SK-N-SH (cell line): ENCODE measurements at regions not wholly inside any gene's neighbourhood (a gene's known extent, or its start where the extent isn't known, plus 50 kb on each side); places are given as distances from the start of the nearest gene placed in this dataset.

Experiments used
- CTCF ChIA-PET: fragments of 300-600, 350-600 bp; formaldehyde crosslinking; extraction: SDS; loops from one replicate; lab custom pipeline; 2021; lab: Yijun Ruan, JAX
- POLR2A ChIA-PET: fragments of 350-600 bp; sonication (Branson Sonifier 250); formaldehyde crosslinking; extraction: SDS; loops from one replicate; lab custom pipeline; 2020; ENCODE audit warnings: antibody characterized with exemption, inconsistent platforms; lab: Yijun Ruan, JAX
- DNase-seq: peaks from one replicate; pipeline ENCODE4 v3.0.0; 2012
- H2AFZ ChIP-seq: fragments of 200-600 bp; sonication (generic); 2 replicates; pipeline ENCODE4 v1.8.1; 2016; ENCODE audit warnings: antibody characterized with exemption, mild to moderate bottlenecking, low read depth
- H3F3A ChIP-seq: fragments of 200-600 bp; sonication (generic); replicated peaks from 2 replicates; pipeline ENCODE3; 2016; ENCODE audit warnings: antibody characterized with exemption, mild to moderate bottlenecking; ENCODE audit not compliant: insufficient read depth
- H3K27ac ChIP-seq, 2 experiments: fragments of 200-500 bp in 1 of 2; fragments of 200-600 bp in 1 of 2; sonication (Bioruptor generic) in 1 of 2; sonication (generic), shearing (Covaris generic) in 1 of 2; 2 replicates each; pipeline versions ENCODE4 v1.5.1 to v1.6.1; 2014 to 2016; ENCODE audit warnings: low read depth in 2 of 2, inconsistent platforms in 1 of 2, low read length in 1 of 2, mild to moderate bottlenecking in 1 of 2, mixed read lengths in 1 of 2
- H3K27me3 ChIP-seq: fragments of 200-600 bp; sonication (generic), shearing (Covaris generic); 2 replicates; pipeline ENCODE4 v1.6.1; 2016; ENCODE audit warnings: mixed run types; ENCODE audit not compliant: insufficient read depth
- H3K36me3 ChIP-seq, 2 experiments: fragments of 200-500 bp in 1 of 2; fragments of 200-600 bp in 1 of 2; sonication (Bioruptor generic) in 1 of 2; sonication (generic) in 1 of 2; replicated peaks in 1 of 2; 2 replicates each; pipeline versions ENCODE3 to v1.5.1; 2014 to 2016; ENCODE audit warnings: low read length in 1 of 2, mild to moderate bottlenecking in 1 of 2; ENCODE audit not compliant: insufficient read depth in 2 of 2, control insufficient read depth in 1 of 2
- H3K4me1 ChIP-seq, 2 experiments: fragments of 200-500 bp in 1 of 2; fragments of 200-600 bp in 1 of 2; sonication (Bioruptor generic) in 1 of 2; sonication (generic), shearing (Covaris generic) in 1 of 2; 2 replicates each; pipeline versions ENCODE4 v1.5.1 to v1.6.1; 2014 to 2016; ENCODE audit warnings: low read depth in 1 of 2, low read length in 1 of 2, mixed run types in 1 of 2; ENCODE audit not compliant: insufficient read depth in 2 of 2, control insufficient read depth in 1 of 2
- H3K4me2 ChIP-seq: fragments of 200-600 bp; sonication (generic), shearing (Covaris generic); 2 replicates; pipeline ENCODE4 v1.6.1; 2017; ENCODE audit warnings: mixed run types
- H3K4me3 ChIP-seq, 2 experiments: fragments of 200-500 bp in 1 of 2; fragments of 200-600 bp in 1 of 2; sonication (Bioruptor generic) in 1 of 2; sonication (generic), shearing (Covaris generic) in 1 of 2; 2 replicates each; pipeline versions ENCODE4 v1.5.1 to v1.8.1; 2014 to 2016; ENCODE audit warnings: low read depth in 2 of 2, inconsistent platforms in 1 of 2, low read length in 1 of 2, mild to moderate bottlenecking in 1 of 2, mixed read lengths in 1 of 2, moderate library complexity in 1 of 2
- H3K79me2 ChIP-seq: fragments of 200-600 bp; sonication (generic); 2 replicates; pipeline ENCODE4 v1.8.1; 2017; ENCODE audit warnings: mild to moderate bottlenecking; ENCODE audit not compliant: insufficient read depth
- H3K9ac ChIP-seq: fragments of 200-600 bp; sonication (generic); 2 replicates; pipeline ENCODE4 v1.6.1; 2017; ENCODE audit warnings: mixed run types
- H3K9me2 ChIP-seq: fragments of 200-600 bp; sonication (generic); 2 replicates; pipeline ENCODE4 v1.6.1; 2017; ENCODE audit warnings: mixed run types
- H3K9me3 ChIP-seq: fragments of 200-600 bp; sonication (generic); 2 replicates; pipeline ENCODE4 v1.6.1; 2017; ENCODE audit warnings: mixed run types, mild to moderate bottlenecking, moderate library complexity
- H4K20me1 ChIP-seq: fragments of 200-600 bp; sonication (generic); 2 replicates; pipeline ENCODE4 v1.6.1; 2017; ENCODE audit warnings: mild to moderate bottlenecking, mixed run types; ENCODE audit not compliant: insufficient read depth
- CHD2 ChIP-seq: fragments of 150-350 bp; IDR thresholded peaks from 2 replicates; pipeline ENCODE4 v1.6.1; 2018; ENCODE audit warnings: low read length; ENCODE audit not compliant: partially characterized antibody
- EP300 ChIP-seq, 2 experiments: IDR thresholded peaks; 2 replicates each; pipeline versions ENCODE4 v1.4.0 to v1.6.1; 2012; ENCODE audit warnings: borderline replicate concordance in 1 of 2, low read depth in 1 of 2, low read length in 1 of 2
- EZH2phosphoT487 ChIP-seq: fragments of 200-600 bp; sonication (generic); IDR thresholded peaks from 2 replicates; pipeline ENCODE4 v1.6.1; 2017; ENCODE audit warnings: low read depth, mixed run types, mild to moderate bottlenecking, antibody characterized with exemption, moderate library complexity, borderline replicate concordance
- FOXJ3 ChIP-seq: sonication (generic); formaldehyde crosslinking; IDR thresholded peaks from 2 replicates; pipeline ENCODE4 v1.5.1; 2020; ENCODE audit warnings: mild to moderate bottlenecking, missing genetic modification reagents
- FOXM1 ChIP-seq: IDR thresholded peaks from 2 replicates; pipeline ENCODE4 v1.4.0; 2012; ENCODE audit warnings: low read depth, mild to moderate bottlenecking
- GABPA ChIP-seq: IDR thresholded peaks from 2 replicates; pipeline ENCODE4 v1.4.0; 2012; ENCODE audit warnings: low read depth, mild to moderate bottlenecking
- MEF2A ChIP-seq: IDR thresholded peaks from 2 replicates; pipeline ENCODE4 v1.4.0; 2012; ENCODE audit warnings: low read depth, borderline replicate concordance
- MXI1 ChIP-seq: IDR thresholded peaks from 2 replicates; pipeline ENCODE4 v1.6.1; 2012; ENCODE audit warnings: mild to moderate bottlenecking, low read depth, low read length, improper control_type of control experiment
- NRF1 ChIP-seq: IDR thresholded peaks from 2 replicates; pipeline ENCODE4 v1.6.1; 2012; ENCODE audit warnings: low read depth, mild to moderate bottlenecking, low read length
- RCOR1 ChIP-seq: fragments of 150-350 bp; IDR thresholded peaks from 2 replicates; pipeline ENCODE4 v1.6.1; 2017; ENCODE audit warnings: antibody characterized with exemption, low read length
- SIN3A ChIP-seq: IDR thresholded peaks from 2 replicates; pipeline ENCODE4 v1.6.1; 2012; ENCODE audit warnings: low read depth, mild to moderate bottlenecking, low read length, moderate library complexity, borderline replicate concordance
- TAF1 ChIP-seq: IDR thresholded peaks from 2 replicates; pipeline ENCODE4 v1.6.1; 2012; ENCODE audit warnings: low read depth, mild to moderate bottlenecking, low read length, moderate library complexity, borderline replicate concordance
- TCF12 ChIP-seq: IDR thresholded peaks from 2 replicates; pipeline ENCODE4 v1.4.0; 2012
- TEAD4 ChIP-seq: IDR thresholded peaks from 2 replicates; pipeline ENCODE4 v1.4.0; 2012; ENCODE audit warnings: mild to moderate bottlenecking, borderline replicate concordance; ENCODE audit not compliant: insufficient read depth
- WGBS: methylation state at CpG from one replicate; pipeline ENCODE4 v1.1.6; 2017; ENCODE audit warnings: low lambda C conversion rate; 5-methylcytosine and 5-hydroxymethylcytosine counted together
- TF ChIP-seq, protein P1 (sequence below): fragments of 150-350 bp; IDR thresholded peaks from 2 replicates; pipeline ENCODE4 v1.6.1; 2016; ENCODE audit warnings: mild to moderate bottlenecking, low read depth, low read length
- TF ChIP-seq, protein P2 (sequence below): fragments of 200-600 bp; sonication (generic); IDR thresholded peaks from 2 replicates; pipeline ENCODE4 v1.6.1; 2017; ENCODE audit warnings: antibody characterized with exemption, mild to moderate bottlenecking, moderate library complexity
- TF ChIP-seq, protein P3 (sequence below): fragments of 150-350 bp; IDR thresholded peaks from 2 replicates; pipeline ENCODE4 v1.6.1; 2017; ENCODE audit warnings: antibody characterized with exemption, low read length, low read depth, borderline replicate concordance
- TF ChIP-seq, protein P4 (sequence below): IDR thresholded peaks from 2 replicates; pipeline ENCODE4 v1.6.1; 2012; ENCODE audit warnings: mild to moderate bottlenecking, low read depth, low read length, moderate library complexity
- TF ChIP-seq, protein P5 (sequence below): IDR thresholded peaks from 2 replicates; pipeline ENCODE4 v1.4.0; 2012; ENCODE audit warnings: low read depth
- TF ChIP-seq, protein P6 (sequence below): IDR thresholded peaks from 2 replicates; pipeline ENCODE4; 2012

DNA sequence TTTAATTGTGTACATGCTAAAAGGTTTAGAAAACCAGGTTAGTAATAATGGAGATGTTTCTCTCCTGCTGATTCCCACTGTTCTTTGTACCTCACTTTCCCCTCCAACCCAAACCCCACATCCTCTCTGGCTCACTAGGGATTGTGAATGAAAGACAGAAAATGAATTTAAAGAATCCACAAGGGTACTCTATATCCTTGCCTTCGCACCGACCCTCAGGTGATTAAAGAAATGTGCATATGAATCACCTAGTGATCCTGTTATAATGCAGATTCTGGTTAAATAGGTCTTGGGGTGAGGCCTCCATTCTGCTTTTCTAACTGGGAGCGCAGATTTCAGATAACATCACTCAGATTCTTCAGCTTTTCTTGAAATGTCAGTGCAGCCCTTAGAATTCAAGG lies 84.3 kb upstream of the OTX2 start:
- Histone ChIP-seq H2AFZ (no peak overlapping the region), H3K4me1 (no peaks in the 10 kb centered on the region; a peak in 1 of 4 replicates), H3K36me3 (no peaks in the 10 kb centered on the region), H3K27ac (no peak overlapping the region), H3K27me3 (no peaks in the 10 kb centered on the region; the same call in 1 of the 2 replicates), H3K79me2 (no peaks in the 10 kb centered on the region), H3K4me2 (no peak overlapping the region), H3K4me3 (no peak overlapping the region), H3F3A (no peaks in the 10 kb centered on the region), H3K9ac (no peak overlapping the region), H3K9me3 (no peaks in the 10 kb centered on the region), H4K20me1 (no peaks in the 10 kb centered on the region), H3K9me2 (no peaks in the 10 kb centered on the region)
- CTCF ChIA-PET, result no interaction called here
- 6% methylated on average over 3 of the region's 3 CpGs for WGBS
- TF ChIP-seq GABPA (no peak), MEF2A (no peak), EZH2phosphoT487 (no peak), EP300 (IDR thresholded peaks at IDR 0.05; ENCODE audit: borderline replicate concordance in 1 of 2, low read depth in 1 of 2, low read length in 1 of 2) (no peak), NRF1 (no peak), MXI1 (no peak), TAF1 (no peak), RCOR1 (no peak), FOXM1 (no peak), TEAD4 (no peak), TCF12 (no peak), CHD2 (no peak), SIN3A (no peak), FOXJ3 (CRISPR knock-in tag) (no peak)
- TF ChIP-seq, protein P1, sequence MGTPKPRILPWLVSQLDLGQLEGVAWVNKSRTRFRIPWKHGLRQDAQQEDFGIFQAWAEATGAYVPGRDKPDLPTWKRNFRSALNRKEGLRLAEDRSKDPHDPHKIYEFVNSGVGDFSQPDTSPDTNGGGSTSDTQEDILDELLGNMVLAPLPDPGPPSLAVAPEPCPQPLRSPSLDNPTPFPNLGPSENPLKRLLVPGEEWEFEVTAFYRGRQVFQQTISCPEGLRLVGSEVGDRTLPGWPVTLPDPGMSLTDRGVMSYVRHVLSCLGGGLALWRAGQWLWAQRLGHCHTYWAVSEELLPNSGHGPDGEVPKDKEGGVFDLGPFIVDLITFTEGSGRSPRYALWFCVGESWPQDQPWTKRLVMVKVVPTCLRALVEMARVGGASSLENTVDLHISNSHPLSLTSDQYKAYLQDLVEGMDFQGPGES, result no peak
- TF ChIP-seq, protein P2, sequence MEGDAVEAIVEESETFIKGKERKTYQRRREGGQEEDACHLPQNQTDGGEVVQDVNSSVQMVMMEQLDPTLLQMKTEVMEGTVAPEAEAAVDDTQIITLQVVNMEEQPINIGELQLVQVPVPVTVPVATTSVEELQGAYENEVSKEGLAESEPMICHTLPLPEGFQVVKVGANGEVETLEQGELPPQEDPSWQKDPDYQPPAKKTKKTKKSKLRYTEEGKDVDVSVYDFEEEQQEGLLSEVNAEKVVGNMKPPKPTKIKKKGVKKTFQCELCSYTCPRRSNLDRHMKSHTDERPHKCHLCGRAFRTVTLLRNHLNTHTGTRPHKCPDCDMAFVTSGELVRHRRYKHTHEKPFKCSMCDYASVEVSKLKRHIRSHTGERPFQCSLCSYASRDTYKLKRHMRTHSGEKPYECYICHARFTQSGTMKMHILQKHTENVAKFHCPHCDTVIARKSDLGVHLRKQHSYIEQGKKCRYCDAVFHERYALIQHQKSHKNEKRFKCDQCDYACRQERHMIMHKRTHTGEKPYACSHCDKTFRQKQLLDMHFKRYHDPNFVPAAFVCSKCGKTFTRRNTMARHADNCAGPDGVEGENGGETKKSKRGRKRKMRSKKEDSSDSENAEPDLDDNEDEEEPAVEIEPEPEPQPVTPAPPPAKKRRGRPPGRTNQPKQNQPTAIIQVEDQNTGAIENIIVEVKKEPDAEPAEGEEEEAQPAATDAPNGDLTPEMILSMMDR, result no peak
- TF ChIP-seq, protein P3, sequence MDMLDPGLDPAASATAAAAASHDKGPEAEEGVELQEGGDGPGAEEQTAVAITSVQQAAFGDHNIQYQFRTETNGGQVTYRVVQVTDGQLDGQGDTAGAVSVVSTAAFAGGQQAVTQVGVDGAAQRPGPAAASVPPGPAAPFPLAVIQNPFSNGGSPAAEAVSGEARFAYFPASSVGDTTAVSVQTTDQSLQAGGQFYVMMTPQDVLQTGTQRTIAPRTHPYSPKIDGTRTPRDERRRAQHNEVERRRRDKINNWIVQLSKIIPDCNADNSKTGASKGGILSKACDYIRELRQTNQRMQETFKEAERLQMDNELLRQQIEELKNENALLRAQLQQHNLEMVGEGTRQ, result no peak
- TF ChIP-seq, protein P4, sequence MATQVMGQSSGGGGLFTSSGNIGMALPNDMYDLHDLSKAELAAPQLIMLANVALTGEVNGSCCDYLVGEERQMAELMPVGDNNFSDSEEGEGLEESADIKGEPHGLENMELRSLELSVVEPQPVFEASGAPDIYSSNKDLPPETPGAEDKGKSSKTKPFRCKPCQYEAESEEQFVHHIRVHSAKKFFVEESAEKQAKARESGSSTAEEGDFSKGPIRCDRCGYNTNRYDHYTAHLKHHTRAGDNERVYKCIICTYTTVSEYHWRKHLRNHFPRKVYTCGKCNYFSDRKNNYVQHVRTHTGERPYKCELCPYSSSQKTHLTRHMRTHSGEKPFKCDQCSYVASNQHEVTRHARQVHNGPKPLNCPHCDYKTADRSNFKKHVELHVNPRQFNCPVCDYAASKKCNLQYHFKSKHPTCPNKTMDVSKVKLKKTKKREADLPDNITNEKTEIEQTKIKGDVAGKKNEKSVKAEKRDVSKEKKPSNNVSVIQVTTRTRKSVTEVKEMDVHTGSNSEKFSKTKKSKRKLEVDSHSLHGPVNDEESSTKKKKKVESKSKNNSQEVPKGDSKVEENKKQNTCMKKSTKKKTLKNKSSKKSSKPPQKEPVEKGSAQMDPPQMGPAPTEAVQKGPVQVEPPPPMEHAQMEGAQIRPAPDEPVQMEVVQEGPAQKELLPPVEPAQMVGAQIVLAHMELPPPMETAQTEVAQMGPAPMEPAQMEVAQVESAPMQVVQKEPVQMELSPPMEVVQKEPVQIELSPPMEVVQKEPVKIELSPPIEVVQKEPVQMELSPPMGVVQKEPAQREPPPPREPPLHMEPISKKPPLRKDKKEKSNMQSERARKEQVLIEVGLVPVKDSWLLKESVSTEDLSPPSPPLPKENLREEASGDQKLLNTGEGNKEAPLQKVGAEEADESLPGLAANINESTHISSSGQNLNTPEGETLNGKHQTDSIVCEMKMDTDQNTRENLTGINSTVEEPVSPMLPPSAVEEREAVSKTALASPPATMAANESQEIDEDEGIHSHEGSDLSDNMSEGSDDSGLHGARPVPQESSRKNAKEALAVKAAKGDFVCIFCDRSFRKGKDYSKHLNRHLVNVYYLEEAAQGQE, result no peak
- TF ChIP-seq, protein P5, sequence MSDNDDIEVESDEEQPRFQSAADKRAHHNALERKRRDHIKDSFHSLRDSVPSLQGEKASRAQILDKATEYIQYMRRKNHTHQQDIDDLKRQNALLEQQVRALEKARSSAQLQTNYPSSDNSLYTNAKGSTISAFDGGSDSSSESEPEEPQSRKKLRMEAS, result no peak
- TF ChIP-seq, protein P6, sequence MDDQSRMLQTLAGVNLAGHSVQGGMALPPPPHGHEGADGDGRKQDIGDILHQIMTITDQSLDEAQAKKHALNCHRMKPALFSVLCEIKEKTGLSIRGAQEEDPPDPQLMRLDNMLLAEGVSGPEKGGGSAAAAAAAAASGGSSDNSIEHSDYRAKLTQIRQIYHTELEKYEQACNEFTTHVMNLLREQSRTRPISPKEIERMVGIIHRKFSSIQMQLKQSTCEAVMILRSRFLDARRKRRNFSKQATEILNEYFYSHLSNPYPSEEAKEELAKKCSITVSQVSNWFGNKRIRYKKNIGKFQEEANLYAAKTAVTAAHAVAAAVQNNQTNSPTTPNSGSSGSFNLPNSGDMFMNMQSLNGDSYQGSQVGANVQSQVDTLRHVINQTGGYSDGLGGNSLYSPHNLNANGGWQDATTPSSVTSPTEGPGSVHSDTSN, result no peak
- POLR2A ChIA-PET, result no interaction called here
- DNase-seq, result no peak
